GM18499 (cell line): ENCODE measurements at regions not wholly inside any gene's neighbourhood (a gene's known extent, or its start where the extent isn't known, plus 50 kb on each side); places are given as distances from the start of the nearest gene placed in this dataset.
"Not testable (repeated sequence)": the region's sequence is repeated elsewhere in the genome, so short reads cannot be mapped to it uniquely, and the experiment has no call there.

ENCODE experiments used
- ATAC-seq: cut with Tn5 transposase; IDR thresholded peaks from one replicate; pipeline ENCODE4 v1.9.1; 2021; ENCODE audit warnings: moderate number of reproducible peaks; ENCODE audit not compliant: insufficient read depth, unreplicated experiment

DNA sequence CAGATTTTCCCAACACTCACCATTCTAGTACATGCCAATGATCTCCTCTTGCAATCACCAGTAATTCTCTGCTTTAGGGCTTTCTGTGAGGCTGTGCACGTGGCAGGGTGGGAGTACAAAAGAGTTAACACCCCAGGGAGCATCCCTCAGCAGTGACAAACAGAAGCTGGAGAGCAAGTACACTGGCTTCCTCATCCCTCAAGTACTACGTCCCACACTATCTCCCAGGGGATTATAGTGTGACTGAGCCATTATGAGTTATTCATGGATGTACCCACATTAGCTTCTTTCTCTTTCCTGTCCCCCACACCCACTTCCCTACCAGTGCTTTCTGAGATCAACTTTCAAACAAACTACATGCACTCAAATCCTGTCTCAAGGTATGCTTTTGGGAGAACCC lies 1216.5 kb upstream of the AUTS2 start:
- no peak for ATAC-seq

DNA sequence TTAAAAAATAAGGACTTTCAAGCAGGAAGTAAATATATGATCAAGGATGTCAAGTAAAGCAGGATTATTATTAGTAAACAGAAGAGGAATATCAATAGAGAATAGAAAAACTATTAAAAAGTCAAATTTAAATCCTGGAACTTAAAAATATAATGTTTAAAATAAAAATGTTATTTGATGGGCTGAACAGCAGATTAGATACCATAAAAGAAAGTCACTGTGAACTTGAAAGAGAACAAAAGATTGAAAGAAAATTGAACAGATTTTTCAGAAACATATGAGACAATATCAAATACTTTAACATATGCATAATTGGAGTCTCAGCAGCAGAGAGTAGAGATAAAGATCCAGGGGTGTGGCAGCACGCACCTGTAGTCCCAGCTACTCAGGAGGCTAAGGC lies 1213.7 kb upstream of the AUTS2 start:
- no peak for ATAC-seq

DNA sequence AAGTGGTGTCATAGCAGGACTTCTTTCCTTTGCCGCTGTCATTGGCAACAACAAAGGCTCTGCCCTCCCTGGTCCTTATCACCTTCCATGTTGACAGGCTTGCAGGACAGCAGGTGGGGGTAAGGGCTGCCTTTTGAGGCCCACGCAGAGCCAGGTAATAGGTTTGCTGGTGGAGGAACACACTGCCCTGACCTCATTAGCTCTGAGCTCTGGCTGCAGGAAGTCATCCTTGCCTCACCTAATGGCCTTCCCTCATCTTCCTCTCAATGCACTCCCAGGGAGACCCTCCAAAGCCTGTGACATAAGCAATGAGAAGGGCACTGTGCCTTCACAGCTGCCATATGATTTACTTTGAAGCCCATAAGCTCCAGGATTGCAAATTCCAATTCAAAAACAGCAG lies 1205.2 kb upstream of the AUTS2 start:
- no peak for ATAC-seq

DNA sequence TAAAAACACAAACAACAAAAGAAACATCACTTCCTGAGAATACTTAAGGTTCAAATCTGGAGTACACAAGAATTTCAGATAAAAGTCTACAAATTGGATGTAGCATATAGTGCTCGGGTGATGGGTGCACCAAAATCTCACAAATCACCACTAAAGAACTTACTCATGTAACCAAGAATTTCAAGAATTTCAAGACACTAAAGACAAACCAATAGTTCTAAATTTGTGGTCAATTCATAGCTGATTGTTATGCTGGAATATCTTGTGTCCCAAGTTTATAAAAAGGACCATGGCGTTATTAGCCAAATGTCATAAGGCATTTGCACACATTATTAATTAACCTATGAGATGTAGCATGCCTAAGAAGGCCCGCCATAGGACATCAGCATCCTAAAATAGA lies 1204.1 kb upstream of the AUTS2 start:
- ATAC-seq: no peak

DNA sequence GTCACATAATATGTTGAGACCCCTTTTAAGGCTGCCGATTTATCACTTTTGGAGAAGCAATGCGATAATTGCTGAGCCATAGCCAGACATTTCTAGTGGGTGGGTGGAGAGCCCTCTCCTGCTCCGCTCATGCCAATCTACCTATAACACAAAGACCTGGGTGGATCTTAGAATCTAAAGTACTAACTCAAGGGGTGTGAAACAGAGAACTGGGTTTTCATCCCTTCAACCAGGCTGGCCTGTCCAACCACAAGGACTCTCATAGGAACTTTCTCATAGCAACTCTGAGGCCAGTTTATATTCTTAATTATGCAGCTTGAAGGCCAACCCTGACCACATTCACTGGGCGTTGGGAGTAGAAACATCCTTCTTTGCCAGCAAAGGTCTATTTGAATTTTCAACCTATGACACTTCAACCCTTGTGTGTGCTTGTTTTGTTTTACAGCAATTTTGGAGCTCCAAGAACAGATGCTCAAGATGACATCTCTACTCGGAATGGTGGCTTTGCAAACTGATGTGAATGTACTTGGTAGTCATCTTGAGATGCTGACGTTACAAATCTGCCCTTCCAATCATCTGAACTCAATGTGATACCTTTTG lies 1198.2 kb upstream of the AUTS2 start:
- no peak for ATAC-seq

DNA sequence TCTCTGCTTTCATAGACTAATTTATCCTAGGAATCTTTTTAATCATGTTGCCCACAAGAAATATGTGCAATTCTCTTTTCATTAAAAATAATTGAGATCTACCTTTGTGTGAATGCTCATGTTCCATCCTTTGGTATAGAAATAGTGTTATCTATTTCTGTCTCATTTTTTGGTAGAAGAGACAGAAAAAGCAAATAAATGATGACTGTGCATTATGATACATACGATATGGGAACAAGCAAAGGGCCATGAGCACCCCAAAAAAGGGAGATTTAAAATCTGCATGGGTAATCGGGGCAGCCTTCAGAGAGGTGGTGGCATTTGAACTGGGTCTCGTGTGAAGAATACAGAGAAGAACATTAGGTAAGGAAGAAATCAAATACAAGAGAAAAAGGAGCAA lies 1197.5 kb upstream of the AUTS2 start:
- ATAC-seq: no peak

DNA sequence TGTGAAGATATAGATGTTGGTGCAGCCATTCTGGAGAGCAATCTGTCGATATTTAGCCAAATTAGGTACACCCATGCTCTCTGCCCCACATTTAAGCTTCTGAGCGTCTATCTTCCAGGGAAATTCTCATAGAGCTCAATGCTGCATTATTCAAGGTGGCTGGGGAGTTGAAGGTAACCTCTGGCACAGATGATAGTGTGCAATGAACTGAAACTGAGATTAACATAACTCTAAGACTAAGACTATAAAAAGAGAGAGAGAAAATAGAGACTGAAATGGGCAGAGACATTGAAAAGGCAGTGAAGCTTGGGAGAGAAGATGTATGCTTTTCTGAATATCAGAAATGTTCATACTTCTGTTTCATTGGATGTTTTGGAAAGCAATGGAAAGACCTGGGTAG lies 1197.0 kb upstream of the AUTS2 start:
- ATAC-seq: no peak

DNA sequence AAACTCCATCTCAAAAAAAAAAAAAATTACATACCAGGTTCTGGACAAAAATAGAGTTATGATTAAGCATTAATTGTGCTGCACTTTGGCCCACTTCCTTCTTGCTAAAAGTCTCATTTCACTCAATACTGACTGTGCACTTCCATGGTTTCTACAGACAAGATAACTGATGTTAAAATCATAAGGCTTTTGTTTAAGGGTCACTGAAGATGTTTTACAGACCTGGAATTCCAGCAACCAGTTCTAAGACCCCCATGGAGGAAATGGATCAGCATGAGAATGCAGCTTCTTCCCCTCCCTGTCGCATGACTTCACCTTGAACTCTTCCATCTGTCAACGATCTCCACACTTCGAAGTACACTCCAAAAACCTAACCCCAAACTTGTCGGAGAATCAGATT lies 1191.8 kb upstream of the AUTS2 start:
- ATAC-seq: no peak

DNA sequence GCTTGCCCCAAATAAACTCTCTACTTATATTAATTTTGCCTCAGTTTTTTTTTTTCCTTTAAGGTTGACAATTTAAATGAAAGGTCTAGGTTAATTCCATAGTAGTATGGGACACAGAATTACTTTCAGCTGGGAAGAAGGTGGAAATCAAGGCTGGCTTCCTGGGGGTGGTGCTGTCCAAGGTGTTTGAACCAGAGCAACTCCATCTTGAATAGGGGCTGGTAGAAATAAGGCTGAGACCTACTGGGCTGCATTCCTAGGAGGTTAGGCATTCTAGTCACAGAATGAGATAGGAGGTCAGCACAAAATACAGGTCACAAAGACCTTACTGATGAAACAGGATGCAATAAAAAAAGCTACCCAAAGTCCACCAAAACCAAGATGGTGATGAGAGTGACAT lies 1190.8 kb upstream of the AUTS2 start:
- ATAC-seq: no peak

DNA sequence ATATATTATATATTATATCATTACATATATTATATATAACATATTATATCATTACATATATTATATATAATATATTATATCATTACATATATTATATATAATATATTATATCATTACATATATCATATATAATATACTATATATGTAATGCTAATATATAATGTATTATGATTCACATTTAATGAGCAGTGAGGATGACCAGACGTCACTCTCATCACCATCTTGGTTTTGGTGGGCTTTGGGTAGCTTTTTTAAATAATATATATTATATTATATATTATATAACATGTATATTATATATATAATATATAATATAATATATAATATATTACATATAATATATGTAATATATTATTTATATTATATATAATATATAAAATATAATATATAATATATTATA lies 1189.4 kb upstream of the AUTS2 start:
- no peak for ATAC-seq

DNA sequence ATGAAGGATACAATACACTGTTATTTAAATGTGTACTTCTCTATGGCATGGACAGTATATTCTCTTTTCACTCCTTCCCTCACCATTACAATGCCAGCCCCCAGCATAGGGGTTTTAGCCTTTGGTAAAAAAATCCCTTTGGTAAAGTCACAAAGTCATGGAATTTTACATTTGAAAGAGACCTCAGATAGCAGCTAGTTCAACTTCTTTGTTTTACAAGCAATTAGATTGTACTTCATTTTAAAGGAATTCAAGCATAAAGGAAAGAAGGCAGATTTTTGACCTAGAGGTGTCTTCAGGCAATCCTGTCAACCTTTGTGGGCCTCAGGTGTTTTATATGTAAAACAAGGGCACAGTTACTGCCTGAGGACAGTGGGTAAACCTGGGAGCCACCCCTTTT lies 1188.4 kb upstream of the AUTS2 start:
- no peak for ATAC-seq

DNA sequence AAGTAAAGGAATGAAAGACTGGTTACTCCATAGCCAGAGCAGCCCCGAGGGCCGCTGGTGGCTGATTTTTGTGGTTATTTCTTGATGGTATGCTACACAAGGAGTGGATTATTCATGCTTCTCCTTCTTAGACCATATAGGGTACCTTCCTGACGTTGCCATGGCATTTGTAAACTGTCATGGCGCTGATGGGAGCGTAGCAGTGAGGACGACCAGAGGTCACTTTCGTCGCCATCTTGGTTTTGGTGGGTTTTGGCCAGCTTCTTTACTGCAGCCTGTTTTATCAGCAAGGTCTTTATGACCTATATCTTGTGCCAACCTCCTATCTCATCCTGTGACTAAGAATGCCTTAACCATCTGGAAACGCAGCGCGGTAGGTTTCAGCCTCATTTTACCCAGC lies 1187.6 kb upstream of the AUTS2 start:
- ATAC-seq: not testable (repeated sequence)

DNA sequence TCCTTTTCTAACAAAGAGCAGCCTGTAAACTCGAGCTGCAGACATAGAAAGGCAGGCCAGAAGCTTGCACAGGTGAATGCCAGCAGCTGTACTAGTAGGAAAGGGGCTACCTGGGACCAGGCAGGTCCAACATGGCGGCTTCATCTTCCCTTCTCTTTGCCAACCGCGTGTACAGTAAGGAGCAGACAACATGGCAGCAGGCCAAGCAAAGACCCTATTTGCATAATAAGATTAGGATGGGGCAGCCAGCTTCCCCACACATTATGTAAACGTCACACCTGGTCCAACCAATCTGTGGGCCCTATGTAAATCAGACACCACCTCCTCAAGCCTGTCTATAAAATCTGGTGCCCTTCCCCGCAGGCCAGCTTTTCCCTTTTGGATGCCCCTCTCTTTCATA lies 1186.5 kb upstream of the AUTS2 start:
- no peak for ATAC-seq

DNA sequence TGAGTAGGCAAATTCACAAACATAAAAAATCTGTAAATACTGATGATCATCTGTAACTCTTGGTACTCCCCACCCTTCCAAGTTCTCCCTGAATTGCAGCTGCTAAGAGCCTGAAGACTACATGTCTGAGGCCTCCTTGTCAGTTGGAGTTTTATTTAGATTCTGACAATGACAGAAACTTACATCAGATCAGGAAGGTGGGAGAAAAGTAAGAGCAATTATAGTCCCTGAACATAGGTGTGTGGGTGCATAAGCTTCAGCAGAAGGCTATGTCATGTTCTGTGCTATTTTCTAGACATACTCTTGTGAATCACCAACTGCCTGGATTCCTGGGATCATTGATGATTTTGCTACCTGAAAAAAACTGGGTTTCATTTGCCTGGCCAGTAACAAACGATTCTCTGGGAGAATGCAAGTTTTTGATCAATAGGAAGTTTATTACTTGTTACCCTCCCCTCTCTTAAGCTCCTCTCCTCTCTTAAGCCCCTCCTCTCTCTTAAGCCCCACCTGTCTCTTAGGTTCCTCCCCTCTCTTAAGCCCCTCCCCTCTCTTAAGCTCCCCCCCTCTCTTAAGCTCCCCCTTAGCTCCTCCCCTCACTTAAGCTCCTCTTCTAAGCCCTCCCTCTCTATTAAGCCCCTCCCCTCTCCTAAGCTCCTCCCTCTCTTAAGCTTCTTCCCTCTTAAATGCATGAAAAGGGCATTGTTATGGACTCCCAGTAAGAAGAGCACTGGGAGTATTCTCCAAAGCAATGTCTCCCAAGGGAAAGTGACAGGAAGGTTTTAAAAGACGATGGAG lies 1183.4 kb upstream of the AUTS2 start:
- no peak for ATAC-seq

DNA sequence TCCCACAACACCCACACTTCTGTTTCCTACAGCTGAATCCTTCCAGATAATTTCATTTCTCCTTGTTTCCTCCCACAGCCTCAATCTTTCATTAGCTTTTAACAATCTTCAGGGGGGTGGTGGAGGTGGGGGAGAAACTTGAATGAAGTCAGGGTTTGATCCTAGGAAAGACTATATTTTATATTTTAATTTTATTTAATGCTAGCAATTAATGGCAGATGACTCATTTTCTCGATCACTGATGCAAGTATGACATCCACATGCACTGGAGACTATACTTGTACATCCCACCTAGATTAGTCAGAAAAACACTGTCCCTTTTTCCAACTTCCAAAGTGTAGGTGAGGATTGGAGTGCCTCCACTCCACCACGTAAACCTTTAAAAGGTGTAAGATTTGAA lies 1181.3 kb upstream of the AUTS2 start:
- no peak for ATAC-seq

DNA sequence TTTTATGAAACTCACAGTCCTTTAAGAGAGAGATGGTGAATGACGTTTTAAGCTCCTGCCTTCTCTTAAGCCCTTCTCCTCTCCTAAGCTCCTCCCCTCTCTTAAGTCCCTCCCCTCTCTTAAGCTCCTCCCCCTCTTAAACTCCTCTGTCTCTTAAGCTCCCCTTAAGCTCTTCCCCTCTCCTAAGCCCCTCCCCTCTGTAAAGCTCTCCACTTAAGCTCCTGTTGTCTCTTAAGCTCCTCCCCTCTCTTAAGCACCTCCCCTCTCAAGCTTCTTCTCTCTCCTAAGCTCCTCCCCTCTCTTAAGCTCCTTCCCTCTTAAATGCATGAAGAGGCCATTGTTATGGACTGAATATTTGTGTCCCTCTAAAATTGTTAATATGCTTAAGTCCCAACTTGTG lies 1180.6 kb upstream of the AUTS2 start:
- no peak for ATAC-seq

DNA sequence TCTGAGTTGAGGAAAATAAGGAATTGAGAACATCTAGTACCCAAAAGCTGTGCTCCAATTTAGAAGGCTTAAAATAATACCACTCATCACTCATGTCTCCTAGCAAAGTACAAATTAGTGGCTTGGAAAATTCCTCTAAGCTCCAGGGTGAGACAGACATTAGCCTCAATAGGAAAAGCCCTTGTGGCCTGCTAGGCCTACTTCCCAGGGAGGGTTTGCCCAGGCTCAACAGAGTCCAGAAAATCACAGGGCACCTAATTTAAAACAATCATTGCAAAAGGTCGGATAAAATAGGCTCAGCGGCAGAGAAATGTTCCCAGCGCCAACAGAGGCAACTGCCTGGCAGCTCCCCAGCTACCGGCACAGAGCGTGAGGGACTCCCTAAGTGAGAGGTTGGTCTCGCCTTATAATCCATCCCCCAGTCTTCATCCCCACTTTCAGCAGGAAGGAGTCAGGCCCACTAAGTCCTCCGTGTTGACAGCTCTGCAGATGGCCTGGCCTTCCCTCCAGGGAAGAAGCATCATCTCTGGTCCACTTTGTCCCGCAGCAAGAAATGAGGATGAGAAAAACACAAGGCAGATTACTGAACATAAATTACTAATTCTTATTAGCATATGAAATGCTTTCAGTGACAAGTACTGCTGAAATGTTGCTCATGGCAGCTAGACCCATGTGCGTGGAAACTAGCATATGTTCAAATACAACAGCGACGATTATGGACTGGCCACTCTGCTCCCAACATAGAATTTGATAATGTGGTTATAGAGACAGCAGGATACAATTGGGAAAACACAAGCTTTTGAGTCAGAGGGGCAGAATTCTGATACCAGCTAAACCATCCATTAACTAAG lies 1177.7 kb upstream of the AUTS2 start:
- no peak for ATAC-seq

DNA sequence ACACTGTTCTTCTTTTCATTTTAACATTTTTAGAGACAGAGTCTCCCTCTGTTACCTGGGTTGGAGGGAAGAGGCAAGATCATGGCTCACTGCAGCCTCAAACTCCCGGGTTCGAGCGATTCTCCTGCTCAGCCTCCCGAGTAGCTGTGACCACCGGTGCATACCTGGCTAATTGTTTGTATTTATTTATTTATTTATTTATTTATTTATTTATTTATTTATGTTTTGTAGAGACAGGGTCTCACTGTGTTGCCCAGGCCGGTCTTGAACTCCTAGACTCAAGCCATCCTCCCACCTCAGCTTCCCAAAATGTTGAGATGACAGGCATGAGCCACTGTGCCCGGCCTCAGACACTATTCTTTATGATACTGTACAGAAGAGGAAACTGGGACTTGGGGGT lies 1176.6 kb upstream of the AUTS2 start:
- no peak for ATAC-seq

DNA sequence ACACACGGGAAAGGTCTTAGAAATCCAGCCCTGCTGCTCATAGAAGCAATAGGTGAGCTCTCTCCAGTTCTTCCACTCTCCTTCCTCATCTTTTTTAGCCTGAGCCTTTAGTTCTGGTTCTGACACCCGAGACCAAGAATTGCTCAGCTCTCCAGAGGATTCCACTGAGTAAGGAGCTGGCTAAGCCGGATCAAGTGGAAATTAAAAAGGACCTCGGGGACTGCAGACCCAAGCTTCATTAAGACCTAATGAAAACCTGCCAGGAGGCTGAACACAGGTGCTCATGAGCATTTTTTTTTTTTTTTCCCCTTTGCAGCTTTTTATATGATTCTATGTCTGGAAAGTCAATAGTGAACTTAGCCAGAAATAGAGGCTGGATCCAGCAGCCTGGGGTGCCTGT lies 1176.0 kb upstream of the AUTS2 start:
- ATAC-seq: no peak

DNA sequence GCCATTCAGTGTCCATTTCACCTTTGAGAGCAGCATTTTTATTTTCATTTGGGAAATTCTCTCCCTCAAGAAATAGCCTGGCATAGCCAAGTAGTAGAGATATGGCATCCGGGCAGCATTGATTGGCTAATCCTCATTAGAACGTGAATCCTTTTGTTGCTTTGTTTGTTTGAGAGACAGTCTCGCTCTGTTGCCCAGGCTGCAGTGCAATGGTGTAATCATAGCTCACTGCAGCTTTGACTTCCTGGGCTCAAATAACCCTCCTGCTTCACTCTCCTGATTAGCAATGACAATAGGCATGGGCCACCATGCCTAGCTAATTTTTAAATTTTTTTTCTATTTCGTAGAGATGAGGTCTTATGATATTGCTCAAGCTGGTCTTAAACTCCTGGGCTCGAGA lies 1174.9 kb upstream of the AUTS2 start:
- ATAC-seq: no peak

DNA sequence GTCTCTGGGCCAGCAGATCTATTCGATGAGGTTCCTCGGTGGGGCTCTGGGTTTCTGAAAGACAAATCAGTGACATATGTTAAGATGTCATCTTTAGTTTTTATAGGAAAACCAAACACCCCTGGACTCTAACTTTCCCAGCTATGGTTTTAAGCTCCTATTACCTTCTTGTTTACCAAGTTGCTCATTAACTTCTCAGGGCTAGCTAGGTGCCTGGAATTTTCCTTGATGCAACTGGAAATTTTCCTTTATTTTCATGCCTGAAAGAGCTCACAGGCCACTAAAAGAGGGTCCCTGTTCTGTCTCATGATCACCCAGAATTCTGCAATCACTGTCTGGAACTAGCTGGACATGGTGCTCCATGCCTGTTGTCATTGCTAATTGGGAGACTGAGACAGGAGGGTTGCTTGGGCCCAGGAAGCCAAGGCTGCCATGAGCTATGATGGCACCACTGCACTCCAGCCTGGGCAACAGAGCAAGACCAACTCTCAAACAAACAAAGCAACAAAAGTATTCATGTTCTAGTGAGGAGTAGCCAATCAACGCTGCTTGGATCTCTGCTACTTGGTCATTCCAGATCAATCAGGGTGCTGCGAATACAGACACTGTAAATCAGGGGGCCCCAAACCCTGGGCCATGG lies 1173.5 kb upstream of the AUTS2 start:
- ATAC-seq: no peak
